SK-N-SH (cell line): ENCODE measurements at regions not wholly inside any gene's neighbourhood (a gene's known extent, or its start where the extent isn't known, plus 50 kb on each side); places are given as distances from the start of the nearest gene placed in this dataset.

ENCODE experiments used
- CTCF ChIA-PET: fragments of 300-600, 350-600 bp; formaldehyde crosslinking; extraction: SDS; loops from one replicate; lab custom pipeline; 2021; lab: Yijun Ruan, JAX
- POLR2A ChIA-PET: fragments of 350-600 bp; sonication (Branson Sonifier 250); formaldehyde crosslinking; extraction: SDS; loops from one replicate; lab custom pipeline; 2020; ENCODE audit warnings: antibody characterized with exemption, inconsistent platforms; lab: Yijun Ruan, JAX
- DNase-seq: peaks from one replicate; pipeline ENCODE4 v3.0.0; 2012
- H2AFZ ChIP-seq: fragments of 200-600 bp; sonication (generic); 2 replicates; pipeline ENCODE4 v1.8.1; 2016; ENCODE audit warnings: antibody characterized with exemption, mild to moderate bottlenecking, low read depth
- H3F3A ChIP-seq: fragments of 200-600 bp; sonication (generic); replicated peaks from 2 replicates; pipeline ENCODE3; 2016; ENCODE audit warnings: antibody characterized with exemption, mild to moderate bottlenecking; ENCODE audit not compliant: insufficient read depth
- H3K27ac ChIP-seq, 2 experiments: fragments of 200-500 bp in 1 of 2; fragments of 200-600 bp in 1 of 2; sonication (Bioruptor generic) in 1 of 2; sonication (generic), shearing (Covaris generic) in 1 of 2; 2 replicates each; pipeline versions ENCODE4 v1.5.1 to v1.6.1; 2014 to 2016; ENCODE audit warnings: low read depth in 2 of 2, inconsistent platforms in 1 of 2, low read length in 1 of 2, mild to moderate bottlenecking in 1 of 2, mixed read lengths in 1 of 2
- H3K27me3 ChIP-seq: fragments of 200-600 bp; sonication (generic), shearing (Covaris generic); 2 replicates; pipeline ENCODE4 v1.6.1; 2016; ENCODE audit warnings: mixed run types; ENCODE audit not compliant: insufficient read depth
- H3K36me3 ChIP-seq, 2 experiments: fragments of 200-500 bp in 1 of 2; fragments of 200-600 bp in 1 of 2; sonication (Bioruptor generic) in 1 of 2; sonication (generic) in 1 of 2; replicated peaks in 1 of 2; 2 replicates each; pipeline versions ENCODE3 to v1.5.1; 2014 to 2016; ENCODE audit warnings: low read length in 1 of 2, mild to moderate bottlenecking in 1 of 2; ENCODE audit not compliant: insufficient read depth in 2 of 2, control insufficient read depth in 1 of 2
- H3K4me1 ChIP-seq, 2 experiments: fragments of 200-500 bp in 1 of 2; fragments of 200-600 bp in 1 of 2; sonication (Bioruptor generic) in 1 of 2; sonication (generic), shearing (Covaris generic) in 1 of 2; 2 replicates each; pipeline versions ENCODE4 v1.5.1 to v1.6.1; 2014 to 2016; ENCODE audit warnings: low read depth in 1 of 2, low read length in 1 of 2, mixed run types in 1 of 2; ENCODE audit not compliant: insufficient read depth in 2 of 2, control insufficient read depth in 1 of 2
- H3K4me2 ChIP-seq: fragments of 200-600 bp; sonication (generic), shearing (Covaris generic); 2 replicates; pipeline ENCODE4 v1.6.1; 2017; ENCODE audit warnings: mixed run types
- H3K4me3 ChIP-seq, 2 experiments: fragments of 200-500 bp in 1 of 2; fragments of 200-600 bp in 1 of 2; sonication (Bioruptor generic) in 1 of 2; sonication (generic), shearing (Covaris generic) in 1 of 2; 2 replicates each; pipeline versions ENCODE4 v1.5.1 to v1.8.1; 2014 to 2016; ENCODE audit warnings: low read depth in 2 of 2, inconsistent platforms in 1 of 2, low read length in 1 of 2, mild to moderate bottlenecking in 1 of 2, mixed read lengths in 1 of 2, moderate library complexity in 1 of 2
- H3K79me2 ChIP-seq: fragments of 200-600 bp; sonication (generic); 2 replicates; pipeline ENCODE4 v1.8.1; 2017; ENCODE audit warnings: mild to moderate bottlenecking; ENCODE audit not compliant: insufficient read depth
- H3K9ac ChIP-seq: fragments of 200-600 bp; sonication (generic); 2 replicates; pipeline ENCODE4 v1.6.1; 2017; ENCODE audit warnings: mixed run types
- H3K9me2 ChIP-seq: fragments of 200-600 bp; sonication (generic); 2 replicates; pipeline ENCODE4 v1.6.1; 2017; ENCODE audit warnings: mixed run types
- H3K9me3 ChIP-seq: fragments of 200-600 bp; sonication (generic); 2 replicates; pipeline ENCODE4 v1.6.1; 2017; ENCODE audit warnings: mixed run types, mild to moderate bottlenecking, moderate library complexity
- H4K20me1 ChIP-seq: fragments of 200-600 bp; sonication (generic); 2 replicates; pipeline ENCODE4 v1.6.1; 2017; ENCODE audit warnings: mild to moderate bottlenecking, mixed run types; ENCODE audit not compliant: insufficient read depth
- CHD2 ChIP-seq: fragments of 150-350 bp; IDR thresholded peaks from 2 replicates; pipeline ENCODE4 v1.6.1; 2018; ENCODE audit warnings: low read length; ENCODE audit not compliant: partially characterized antibody
- EP300 ChIP-seq, 2 experiments: IDR thresholded peaks; 2 replicates each; pipeline versions ENCODE4 v1.4.0 to v1.6.1; 2012; ENCODE audit warnings: borderline replicate concordance in 1 of 2, low read depth in 1 of 2, low read length in 1 of 2
- FOSL2 ChIP-seq: IDR thresholded peaks from 2 replicates; pipeline ENCODE4 v1.4.0; 2012; ENCODE audit warnings: low read depth, mild to moderate bottlenecking, moderate library complexity, borderline replicate concordance
- FOXM1 ChIP-seq: IDR thresholded peaks from 2 replicates; pipeline ENCODE4 v1.4.0; 2012; ENCODE audit warnings: low read depth, mild to moderate bottlenecking
- IRF3 ChIP-seq: fragments of 150-350 bp; IDR thresholded peaks from 2 replicates; pipeline ENCODE4 v1.6.1; 2016; ENCODE audit warnings: mild to moderate bottlenecking, low read depth, low read length
- JUND ChIP-seq: IDR thresholded peaks from 2 replicates; pipeline ENCODE4 v1.4.0; 2012
- MEF2A ChIP-seq: IDR thresholded peaks from 2 replicates; pipeline ENCODE4 v1.4.0; 2012; ENCODE audit warnings: low read depth, borderline replicate concordance
- MXI1 ChIP-seq: IDR thresholded peaks from 2 replicates; pipeline ENCODE4 v1.6.1; 2012; ENCODE audit warnings: mild to moderate bottlenecking, low read depth, low read length, improper control_type of control experiment
- NFIC ChIP-seq: IDR thresholded peaks from 2 replicates; pipeline ENCODE4 v1.4.0; 2012; ENCODE audit warnings: borderline replicate concordance
- NRF1 ChIP-seq: IDR thresholded peaks from 2 replicates; pipeline ENCODE4 v1.6.1; 2012; ENCODE audit warnings: low read depth, mild to moderate bottlenecking, low read length
- POLR2AphosphoS5 ChIP-seq: IDR thresholded peaks from 2 replicates; pipeline ENCODE4 v1.6.1; 2012; ENCODE audit warnings: low read depth, low read length
- RAD21 ChIP-seq: IDR thresholded peaks from 2 replicates; pipeline ENCODE4 v1.6.1; 2012; ENCODE audit warnings: mild to moderate bottlenecking, low read length
- RFX5 ChIP-seq: IDR thresholded peaks from 2 replicates; pipeline ENCODE4 v1.6.1; 2012; ENCODE audit warnings: mild to moderate bottlenecking, improper control_type of control experiment, low read length
- SIN3A ChIP-seq: IDR thresholded peaks from 2 replicates; pipeline ENCODE4 v1.6.1; 2012; ENCODE audit warnings: low read depth, mild to moderate bottlenecking, low read length, moderate library complexity, borderline replicate concordance
- TAF1 ChIP-seq: IDR thresholded peaks from 2 replicates; pipeline ENCODE4 v1.6.1; 2012; ENCODE audit warnings: low read depth, mild to moderate bottlenecking, low read length, moderate library complexity, borderline replicate concordance
- TEAD4 ChIP-seq: IDR thresholded peaks from 2 replicates; pipeline ENCODE4 v1.4.0; 2012; ENCODE audit warnings: mild to moderate bottlenecking, borderline replicate concordance; ENCODE audit not compliant: insufficient read depth
- USF2 ChIP-seq: fragments of 150-350 bp; IDR thresholded peaks from 2 replicates; pipeline ENCODE4 v1.6.1; 2017; ENCODE audit warnings: antibody characterized with exemption, low read length, low read depth, borderline replicate concordance
- WGBS: methylation state at CpG from one replicate; pipeline ENCODE4 v1.1.6; 2017; ENCODE audit warnings: low lambda C conversion rate; 5-methylcytosine and 5-hydroxymethylcytosine counted together
- TF ChIP-seq, protein P1 (sequence below): IDR thresholded peaks from 2 replicates; pipeline ENCODE4 v1.4.0; 2012; ENCODE audit warnings: low read depth
- TF ChIP-seq, protein P2 (sequence below): fragments of 200-600 bp; sonication (generic); IDR thresholded peaks from 2 replicates; pipeline ENCODE4 v1.6.1; 2017; ENCODE audit warnings: antibody characterized with exemption, mild to moderate bottlenecking, moderate library complexity

GRCh38 chr15:62437753-62438152 lies 272.7 kb upstream of the C2CD4B start:
- no peak overlapping the region for H3K4me3 ChIP-seq
- no peak for DNase-seq
- no peaks in the 10 kb centered on the region for H3K9me2 ChIP-seq
- no peaks in the 10 kb centered on the region for H3K9me3 ChIP-seq
- no peak overlapping the region for H2AFZ ChIP-seq
- no peaks in the 10 kb centered on the region for H3K36me3 ChIP-seq
- ChIA-PET POLR2A (interaction anchor here (0.6 kb wide), 1 partner anchor 22 kb away, joined by 3 read pairs; no protein-coding TSS in a partner anchor), CTCF (interaction anchor here (0.8 to 1.2 kb wide), 2 partner anchors 15 to 20 kb away, joined by 3 read pairs; no protein-coding TSS in a partner anchor)
- H3K27me3 ChIP-seq, result no peaks in the 10 kb centered on the region
- 97% methylated on average over 2 of the region's 2 CpGs for WGBS
- H3K4me2 ChIP-seq, result no peak overlapping the region
- H4K20me1 ChIP-seq, result no peaks in the 10 kb centered on the region
- no peak overlapping the region for H3K27ac ChIP-seq
- peaks cover 0 to 3% of the 10 kb centered on the region in 2 experiments; a peak in 1 of 4 replicates for H3K4me1 ChIP-seq
- H3F3A ChIP-seq, result no peaks in the 10 kb centered on the region
- TF ChIP-seq JUND, result no peak
- no peak for TF ChIP-seq FOSL2
- TF ChIP-seq USF2, result no peak
- TF ChIP-seq RFX5, result no peak
- TF ChIP-seq IRF3, result no peak
- no peak for TF ChIP-seq MXI1
- no peak for TF ChIP-seq TAF1
- TF ChIP-seq NRF1, result no peak
- no peak for TF ChIP-seq FOXM1
- no peak for TF ChIP-seq MEF2A
- TF ChIP-seq POLR2AphosphoS5, result no peak
- no peak for TF ChIP-seq EP300 (IDR thresholded peaks at IDR 0.05; ENCODE audit: borderline replicate concordance in 1 of 2, low read depth in 1 of 2, low read length in 1 of 2)
- no peak for TF ChIP-seq SIN3A
- TF ChIP-seq, protein P1, sequence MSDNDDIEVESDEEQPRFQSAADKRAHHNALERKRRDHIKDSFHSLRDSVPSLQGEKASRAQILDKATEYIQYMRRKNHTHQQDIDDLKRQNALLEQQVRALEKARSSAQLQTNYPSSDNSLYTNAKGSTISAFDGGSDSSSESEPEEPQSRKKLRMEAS, result no peak
- no peak for TF ChIP-seq TEAD4
- no peak for TF ChIP-seq CHD2
- no peak for TF ChIP-seq NFIC
- no peak for TF ChIP-seq RAD21
- TF ChIP-seq, protein P2, sequence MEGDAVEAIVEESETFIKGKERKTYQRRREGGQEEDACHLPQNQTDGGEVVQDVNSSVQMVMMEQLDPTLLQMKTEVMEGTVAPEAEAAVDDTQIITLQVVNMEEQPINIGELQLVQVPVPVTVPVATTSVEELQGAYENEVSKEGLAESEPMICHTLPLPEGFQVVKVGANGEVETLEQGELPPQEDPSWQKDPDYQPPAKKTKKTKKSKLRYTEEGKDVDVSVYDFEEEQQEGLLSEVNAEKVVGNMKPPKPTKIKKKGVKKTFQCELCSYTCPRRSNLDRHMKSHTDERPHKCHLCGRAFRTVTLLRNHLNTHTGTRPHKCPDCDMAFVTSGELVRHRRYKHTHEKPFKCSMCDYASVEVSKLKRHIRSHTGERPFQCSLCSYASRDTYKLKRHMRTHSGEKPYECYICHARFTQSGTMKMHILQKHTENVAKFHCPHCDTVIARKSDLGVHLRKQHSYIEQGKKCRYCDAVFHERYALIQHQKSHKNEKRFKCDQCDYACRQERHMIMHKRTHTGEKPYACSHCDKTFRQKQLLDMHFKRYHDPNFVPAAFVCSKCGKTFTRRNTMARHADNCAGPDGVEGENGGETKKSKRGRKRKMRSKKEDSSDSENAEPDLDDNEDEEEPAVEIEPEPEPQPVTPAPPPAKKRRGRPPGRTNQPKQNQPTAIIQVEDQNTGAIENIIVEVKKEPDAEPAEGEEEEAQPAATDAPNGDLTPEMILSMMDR, result no peak
- no peak overlapping the region for H3K9ac ChIP-seq
- peaks cover 33% of the 10 kb centered on the region; the same call in 1 of the 2 replicates for H3K79me2 ChIP-seq
